Uterus (tissue), 2 donors: ENCODE measurements at regions not wholly inside any gene's neighbourhood (a gene's known extent, or its start where the extent isn't known, plus 50 kb on each side); places are given as distances from the start of the nearest gene placed in this dataset.

Source experiments
- CTCF ChIP-seq, 4 experiments: fragments of 200-600 bp in 2 of 4; fragments of 450-650 bp in 2 of 4; sonication (generic) in 2 of 4; IDR thresholded peaks; one replicate each; pipeline ENCODE4 v1.5.1; 2016 to 2019; ENCODE audit warnings: antibody characterized with exemption in 4 of 4, mild to moderate bottlenecking in 2 of 4, moderate library complexity in 1 of 4
- POLR2A ChIP-seq, 2 donors: fragments of 450-650 bp; IDR thresholded peaks; one replicate each; pipeline ENCODE4 v1.6.1; 2016; ENCODE audit warnings: antibody characterized with exemption in 2 of 2, mild to moderate bottlenecking in 1 of 2, moderate library complexity in 1 of 2

GRCh38 chr14:30427846-30428245 lies 131.1 kb upstream of the G2E3 start:
- TF ChIP-seq CTCF (IDR thresholded peaks at IDR 0.05), result no peak
- no peak for TF ChIP-seq POLR2A (IDR thresholded peaks at IDR 0.05)
